ENCODE measurements at regions not wholly inside any gene's neighbourhood (a gene's known extent, or its start where the extent isn't known, plus 50 kb on each side); places are given as distances from the start of the nearest gene placed in this dataset.
"Not testable (repeated sequence)": the region's sequence is repeated elsewhere in the genome, so short reads cannot be mapped to it uniquely, and the experiment has no call there.

GRCh38 chr11:29481738-29482137, 535.1 kb downstream of the KCNA4 start:
- FAIRE-seq: no peak

DNA sequence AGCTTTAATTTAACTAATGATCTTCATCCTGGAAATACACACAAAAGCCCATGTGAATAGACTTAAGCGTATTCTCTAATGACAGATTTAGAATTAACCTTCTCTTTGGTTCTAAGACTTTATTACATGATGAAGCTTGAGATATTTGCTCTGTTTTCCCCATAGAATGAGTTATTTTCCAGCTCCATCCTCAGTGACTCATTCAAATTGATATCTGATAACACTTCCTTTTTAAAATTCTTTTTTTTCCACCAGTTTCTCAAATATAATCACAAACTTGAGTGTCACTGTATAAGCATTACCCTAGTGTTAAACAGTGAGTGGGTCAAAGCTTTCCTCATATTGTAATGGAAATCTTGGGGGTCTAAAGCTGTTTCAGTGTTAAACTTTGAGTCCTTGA, 535.8 kb downstream of the KCNA4 start:
- FAIRE-seq: no peak

- no peak for FAIRE-seq
Observed at GRCh38 chr11:29458252-29458651, 558.6 kb downstream of the KCNA4 start.

DNA sequence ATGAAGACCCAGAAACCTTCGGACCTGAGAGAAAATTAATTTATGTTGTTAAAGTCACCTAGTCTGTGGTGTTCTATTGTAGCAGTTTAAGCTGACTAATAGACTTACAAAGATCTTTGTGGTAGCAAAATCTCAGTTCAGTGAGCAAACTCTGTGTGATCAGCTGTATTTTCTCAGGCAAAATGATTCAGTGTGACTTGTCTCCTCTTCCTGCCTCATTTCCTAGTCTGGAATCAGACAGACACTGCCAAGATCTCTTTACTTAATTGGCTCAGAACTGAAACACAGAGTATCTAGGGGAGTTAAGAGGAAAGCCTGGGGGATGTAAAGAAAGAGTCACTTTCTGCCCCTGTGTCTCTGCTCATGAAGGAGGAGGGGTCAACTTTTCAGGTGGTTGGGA, 564.7 kb downstream of the KCNA4 start:
- FAIRE-seq: no peak

GRCh38 chr11:29449281-29450074, 567.4 kb downstream of the KCNA4 start:
- no peak for FAIRE-seq

- peak; percentile 33 for FAIRE-seq
Observed at GRCh38 chr11:29448246-29448877, 568.5 kb downstream of the KCNA4 start.

DNA sequence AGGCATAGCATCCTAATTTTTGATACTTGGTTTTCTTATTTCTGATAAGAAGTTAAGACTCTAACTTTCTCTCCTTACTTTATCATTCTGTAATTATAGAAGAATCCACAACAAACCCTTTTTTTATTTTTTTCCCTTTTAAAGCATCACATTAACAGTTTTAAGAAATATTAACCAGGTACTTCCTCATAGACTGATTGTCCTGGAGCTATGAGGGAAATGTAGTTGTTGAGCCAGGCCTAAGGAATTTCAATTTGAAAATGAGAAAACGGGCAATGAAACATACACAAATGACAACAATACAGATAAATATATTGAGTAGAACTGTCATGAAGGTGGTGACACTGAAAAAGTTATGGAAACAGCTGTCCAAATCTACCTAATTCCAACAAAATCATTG, 569.0 kb downstream of the KCNA4 start:
- no peak for FAIRE-seq

- FAIRE-seq: no peak
Observed at GRCh38 chr11:29446132-29446531, 570.7 kb downstream of the KCNA4 start.

GRCh38 chr11:29445191-29445590, 571.6 kb downstream of the KCNA4 start:
- FAIRE-seq: not testable (repeated sequence)

GRCh38 chr11:29438815-29439214, 578.0 kb downstream of the KCNA4 start:
- no peak for FAIRE-seq

- no peak for FAIRE-seq
Observed at GRCh38 chr11:29435421-29435820, 581.4 kb downstream of the KCNA4 start.

DNA sequence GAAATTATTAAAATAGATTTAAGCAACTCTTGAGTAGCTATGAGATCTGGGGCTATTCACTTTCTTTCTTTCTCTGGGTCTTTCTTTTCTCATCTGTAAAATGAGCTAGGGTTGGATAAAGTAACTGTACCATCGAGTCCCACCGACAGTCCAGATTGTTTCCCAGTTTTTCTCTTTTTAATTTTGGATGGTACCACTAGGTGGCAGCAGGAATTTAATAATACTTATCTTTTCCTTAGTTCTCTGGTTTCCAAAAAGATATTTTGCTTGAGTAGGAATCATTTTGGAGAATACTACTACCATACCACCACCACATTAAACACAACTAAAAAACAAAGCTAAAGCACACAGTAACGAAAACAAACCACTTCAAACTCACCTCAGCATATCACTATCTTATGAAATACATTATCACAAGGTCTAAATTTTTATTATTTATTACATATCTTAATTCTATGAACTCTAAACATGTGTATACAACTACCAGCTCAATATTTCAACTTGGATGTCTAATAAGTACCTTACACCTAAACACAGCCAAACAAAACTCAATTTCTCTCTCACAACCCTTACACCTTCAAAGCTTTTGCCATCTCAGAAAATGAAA, 584.0 kb downstream of the KCNA4 start:
- FAIRE-seq: peak; percentile 96

- FAIRE-seq: no peak
Observed at GRCh38 chr11:29405305-29405704, 611.5 kb downstream of the KCNA4 start.

DNA sequence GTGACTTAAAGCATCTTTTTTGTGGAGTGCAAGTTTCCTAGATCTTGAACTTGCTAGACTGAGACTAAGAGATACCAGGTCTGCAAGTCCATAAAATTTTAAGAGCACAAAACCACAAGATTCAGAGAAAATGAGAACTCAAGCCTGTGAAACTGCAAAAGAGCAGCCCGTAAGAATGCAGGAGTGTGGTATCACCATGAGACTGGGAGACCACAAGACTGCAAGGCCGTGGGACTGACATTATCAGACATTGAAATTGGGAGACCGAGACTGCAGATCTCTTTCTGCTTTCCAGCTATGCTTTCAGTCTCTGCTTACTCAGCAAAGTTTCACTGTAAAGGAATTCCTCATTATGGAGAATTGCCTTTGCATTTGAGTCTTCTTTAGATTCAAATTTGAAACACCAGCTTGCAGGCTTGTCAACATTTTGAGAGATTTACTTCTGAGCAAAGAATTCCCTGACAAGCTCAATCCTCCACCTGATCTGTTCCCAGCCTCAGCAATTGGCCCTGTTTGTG, 621.2 kb downstream of the KCNA4 start:
- no peak for FAIRE-seq

DNA sequence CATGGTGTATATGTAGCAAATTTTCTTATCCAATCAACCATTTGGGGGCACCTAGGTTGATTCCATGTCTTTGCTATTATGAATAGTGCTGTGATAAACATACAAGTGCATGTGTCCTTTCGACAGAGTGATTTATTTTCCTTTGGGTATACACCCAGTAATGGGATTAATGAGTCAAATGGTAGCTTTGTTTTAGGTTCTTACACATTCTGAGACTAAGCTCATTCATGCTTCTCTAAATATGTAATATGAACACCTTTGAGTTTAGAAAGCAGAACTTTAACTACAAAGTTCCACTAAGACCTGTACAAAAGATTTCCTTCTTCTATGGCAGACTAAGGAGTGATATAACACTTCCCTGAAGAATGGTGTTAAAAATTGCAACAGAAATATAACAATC, 627.0 kb downstream of the KCNA4 start:
- FAIRE-seq: no peak

GRCh38 chr11:29373725-29374124, 643.1 kb downstream of the KCNA4 start:
- no peak for FAIRE-seq

DNA sequence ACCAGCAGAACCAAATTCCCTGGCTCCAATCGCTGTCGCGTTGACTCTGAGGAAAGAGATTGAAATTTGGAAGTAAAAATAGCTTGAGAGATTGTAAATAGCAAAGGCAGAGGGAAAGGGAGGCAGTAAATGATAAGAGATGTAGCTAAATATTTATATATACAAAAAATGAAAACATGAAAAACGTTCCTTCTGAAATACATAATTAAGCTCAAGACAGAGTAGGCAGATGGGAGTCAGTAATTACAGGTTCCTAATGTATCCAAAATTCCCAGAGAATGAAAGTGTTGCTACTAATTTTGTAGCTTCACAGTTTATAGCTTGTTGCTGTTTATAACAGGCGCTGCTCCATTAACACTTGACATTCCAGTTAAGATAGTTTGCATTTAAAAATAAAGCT, 648.7 kb downstream of the KCNA4 start:
- no peak for FAIRE-seq

DNA sequence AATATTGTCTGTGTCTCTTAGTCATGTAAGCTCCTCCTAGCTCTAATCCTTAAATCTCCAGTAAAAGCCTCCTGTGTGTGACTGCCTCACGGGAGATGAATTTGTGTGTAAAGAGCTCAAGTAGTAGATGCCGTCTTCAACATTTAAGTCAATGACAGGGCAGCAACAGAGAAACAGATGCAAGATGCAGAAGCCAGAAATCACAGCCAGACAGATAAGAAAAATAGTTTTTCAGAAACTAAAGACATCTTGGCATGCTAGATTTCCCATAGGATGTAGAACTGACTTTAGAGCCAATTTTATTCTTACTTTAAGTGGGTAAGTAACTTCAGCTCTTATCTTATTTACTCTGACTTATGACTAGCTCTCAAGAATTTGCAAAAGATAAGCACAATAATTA, 652.8 kb downstream of the KCNA4 start:
- no peak for FAIRE-seq

DNA sequence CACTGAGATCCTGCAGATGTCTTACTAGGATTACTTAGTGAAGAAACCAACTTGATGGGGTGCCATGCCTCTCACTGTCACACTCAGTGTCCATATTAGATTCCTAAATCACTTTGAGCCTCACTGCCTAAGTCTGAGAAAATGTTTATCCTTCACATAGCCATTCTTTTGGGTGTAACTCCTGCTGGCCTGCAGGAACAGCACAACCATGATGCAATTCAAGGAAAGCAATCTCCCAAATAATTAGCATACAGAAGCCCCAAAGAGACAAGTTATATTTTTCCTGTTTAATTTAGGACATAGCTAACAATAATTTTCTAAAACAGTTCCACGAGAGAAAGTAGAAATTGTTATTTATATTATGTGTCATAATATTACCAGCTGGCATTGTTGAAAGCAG, 655.5 kb downstream of the KCNA4 start:
- no peak for FAIRE-seq

GRCh38 chr11:29353833-29354232, 663.0 kb downstream of the KCNA4 start:
- no peak for FAIRE-seq

DNA sequence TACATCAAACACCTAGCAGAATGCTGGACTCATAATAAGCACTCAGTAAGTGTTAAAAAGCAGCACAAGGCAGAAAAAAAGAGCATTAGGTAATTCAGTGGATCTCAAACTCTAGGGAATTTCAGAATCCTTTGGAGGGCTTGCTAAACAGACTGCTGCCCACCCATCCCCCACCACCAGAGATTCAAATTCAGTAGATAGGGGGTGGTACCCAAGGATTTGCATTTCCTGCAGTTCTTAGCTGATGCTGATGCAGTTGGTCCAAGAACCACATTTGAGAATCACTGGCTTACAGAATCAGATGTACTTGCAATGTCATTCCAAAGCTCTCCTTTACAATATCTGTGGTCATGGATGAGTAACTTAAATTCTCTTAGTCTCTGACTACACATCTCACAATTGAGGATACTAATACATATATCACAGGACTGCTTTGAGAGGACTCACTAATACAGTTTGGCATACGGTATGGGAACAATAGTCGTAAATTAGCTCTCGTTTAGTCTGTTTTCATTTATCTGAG, 664.5 kb downstream of the KCNA4 start:
- no peak for FAIRE-seq

- FAIRE-seq: no peak
Observed at GRCh38 chr11:29351301-29351873, 665.4 kb downstream of the KCNA4 start.

Data from islet of Langerhans (tissue), 1 donor.